GM21619 (cell line): ENCODE measurements at regions not wholly inside any gene's neighbourhood (a gene's known extent, or its start where the extent isn't known, plus 50 kb on each side); places are given as distances from the start of the nearest gene placed in this dataset.
"Not testable (repeated sequence)": the region's sequence is repeated elsewhere in the genome, so short reads cannot be mapped to it uniquely, and the experiment has no call there.

Source experiments
- ATAC-seq: cut with Tn5 transposase; IDR thresholded peaks from one replicate; pipeline ENCODE4 v1.9.1; 2021; ENCODE audit not compliant: unreplicated experiment

DNA sequence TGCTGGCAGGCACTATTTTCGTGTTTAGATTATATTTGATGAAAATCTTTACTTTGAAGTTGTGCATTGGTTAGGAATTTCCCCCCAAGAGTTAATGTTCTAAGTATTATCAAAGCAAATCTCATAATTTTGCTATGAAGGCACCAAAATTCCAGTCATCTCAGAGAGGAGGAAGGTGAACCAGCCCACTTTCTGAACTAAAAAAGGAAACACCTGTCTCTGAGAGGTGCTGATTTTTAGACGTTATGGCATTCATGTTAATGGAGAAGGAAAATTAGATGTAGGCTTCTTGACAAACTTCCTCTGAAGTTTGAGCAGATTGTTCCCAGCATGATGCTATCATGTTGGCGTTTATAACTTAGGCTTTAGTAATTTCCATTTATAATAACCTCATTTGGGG is 432.9 kb upstream of the ACTBL2 start:
- no peak for ATAC-seq

DNA sequence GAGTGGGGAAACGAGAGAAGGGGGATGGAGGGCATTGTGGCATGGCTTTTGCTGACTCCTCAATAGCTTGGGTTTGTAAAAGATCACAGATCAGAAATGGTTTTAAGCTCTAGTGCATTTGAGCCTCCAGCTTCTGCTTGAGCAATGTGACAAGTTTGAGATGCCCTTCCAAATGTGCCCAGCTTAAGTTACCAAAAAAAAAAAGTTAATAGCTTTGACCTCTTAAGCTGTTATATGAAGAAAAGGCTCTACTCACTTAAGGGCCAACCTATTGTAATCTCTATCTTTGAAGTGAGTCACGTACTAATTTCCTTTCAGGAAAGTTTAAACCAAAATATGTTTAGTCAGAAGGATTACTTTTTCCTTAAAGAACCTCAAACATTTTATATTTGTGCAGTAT is 428.8 kb upstream of the ACTBL2 start:
- no peak for ATAC-seq

DNA sequence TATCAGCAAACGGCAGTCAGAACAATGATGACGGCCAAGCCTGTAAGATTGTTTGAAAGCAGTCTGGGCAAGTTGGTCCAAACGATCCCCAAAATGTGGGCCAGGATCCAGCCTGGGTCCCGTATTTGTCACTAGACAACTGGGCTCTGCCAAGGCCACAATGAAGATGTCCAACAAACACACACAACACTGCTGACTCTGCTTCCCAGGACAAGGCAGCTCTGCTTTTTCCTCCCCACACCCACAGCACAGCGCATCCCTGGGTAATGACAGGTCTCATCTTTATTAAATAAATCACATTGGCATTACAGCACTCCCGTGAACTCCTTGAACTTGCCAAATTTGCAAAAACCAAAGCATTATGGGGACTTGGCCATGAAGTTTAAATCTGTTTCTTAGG is 424.1 kb upstream of the ACTBL2 start:
- ATAC-seq = no peak

DNA sequence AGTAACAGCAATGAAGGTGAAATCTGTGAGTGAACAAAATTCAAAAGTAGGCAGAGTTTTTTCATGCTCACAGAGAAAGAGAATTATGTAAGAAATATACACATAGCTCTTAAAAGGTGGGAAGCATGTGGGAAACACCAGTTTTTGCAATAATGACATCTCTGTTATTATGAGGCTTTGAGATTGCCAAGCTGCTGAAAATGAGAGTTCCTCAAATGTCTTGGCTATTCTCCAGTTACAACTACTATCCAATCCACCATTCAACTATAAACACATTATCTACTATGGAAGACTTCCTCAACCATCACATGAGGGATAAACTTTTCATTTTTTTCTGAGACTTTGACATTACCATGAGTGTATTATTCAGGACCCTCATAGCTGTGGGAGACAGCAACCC is 420.8 kb upstream of the ACTBL2 start:
- ATAC-seq = no peak

DNA sequence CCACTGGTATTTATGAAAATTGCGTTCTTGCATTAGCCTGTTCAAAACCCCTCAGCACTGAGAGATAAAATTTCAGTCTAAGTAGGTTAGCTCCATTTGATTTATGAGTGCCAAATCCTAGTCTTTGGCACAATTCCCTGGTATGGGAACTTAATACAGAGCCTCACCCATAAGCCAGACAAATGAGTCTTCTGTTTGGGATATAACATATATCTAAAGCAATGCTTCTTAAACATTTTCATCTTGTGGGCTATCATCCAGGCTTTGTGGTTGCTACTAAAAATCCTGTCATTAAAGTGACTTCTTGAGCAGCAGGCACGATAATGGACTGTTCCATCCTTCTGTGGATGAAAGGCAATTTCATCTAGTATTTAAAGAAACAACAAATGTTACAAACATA is 419.5 kb upstream of the ACTBL2 start:
- no peak for ATAC-seq

DNA sequence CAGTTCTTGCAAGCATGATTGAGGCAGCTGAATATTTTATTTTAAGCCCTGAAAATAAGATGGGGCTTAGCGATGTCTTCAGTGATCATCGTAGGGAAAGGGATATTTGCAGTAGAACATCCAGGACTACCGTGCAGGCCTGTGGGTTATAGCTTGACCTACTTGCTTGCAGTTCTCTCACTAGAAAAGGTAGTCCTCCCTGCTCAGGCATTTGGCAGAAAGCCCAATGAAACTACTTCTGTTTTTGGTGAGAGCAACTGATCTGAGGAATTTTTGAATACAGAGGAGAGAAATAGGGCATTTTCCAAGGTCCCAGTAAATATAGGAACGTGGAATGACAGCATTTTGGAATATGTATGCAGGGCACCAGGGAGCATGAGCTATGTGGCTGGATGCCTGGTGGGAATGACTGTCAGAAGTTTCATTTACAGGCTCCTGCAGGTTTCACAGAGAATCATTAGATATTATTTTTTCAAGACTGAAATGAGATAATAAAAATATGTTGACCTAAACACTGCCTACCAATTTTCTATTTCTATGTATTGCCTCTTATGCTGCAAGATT is 417.9 kb upstream of the ACTBL2 start:
- no peak for ATAC-seq

DNA sequence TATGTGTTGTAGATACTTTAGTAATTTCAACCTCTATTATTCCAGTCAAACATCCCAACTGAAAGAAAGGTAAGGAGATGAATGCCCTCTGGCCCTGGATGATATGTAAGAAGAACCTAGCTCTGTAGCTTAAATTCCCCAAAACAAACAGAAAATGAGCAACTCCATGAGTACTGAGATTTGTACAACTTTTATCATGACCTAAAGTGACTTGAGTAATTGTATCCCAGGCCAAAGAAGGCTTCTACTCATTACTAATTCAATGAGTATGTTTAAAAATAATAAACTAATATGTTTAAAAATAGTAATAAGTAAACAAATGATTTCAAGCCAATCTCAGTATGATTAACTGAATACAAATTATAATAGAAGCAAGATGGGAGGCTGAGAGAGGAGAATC is 414.0 kb upstream of the ACTBL2 start:
- ATAC-seq = no peak

DNA sequence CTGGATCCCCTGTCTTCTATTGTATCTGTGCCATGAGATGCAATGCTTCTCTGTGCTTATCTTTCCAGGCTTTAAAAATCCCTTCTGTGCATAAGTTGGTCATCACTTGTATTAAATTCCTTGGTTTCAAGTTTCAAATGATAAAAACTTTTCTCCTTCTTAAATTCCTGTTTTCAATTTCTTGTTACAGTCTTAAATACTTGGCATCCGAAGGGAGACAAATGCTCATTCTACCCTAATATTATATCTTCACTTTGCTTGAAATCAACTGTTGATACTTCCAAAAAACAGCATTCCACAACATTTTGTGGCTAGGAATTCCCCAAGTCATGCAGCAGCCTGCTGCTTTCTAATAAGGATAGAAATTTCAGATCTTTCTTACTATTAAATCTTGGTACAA is 413.2 kb upstream of the ACTBL2 start:
- no peak for ATAC-seq

DNA sequence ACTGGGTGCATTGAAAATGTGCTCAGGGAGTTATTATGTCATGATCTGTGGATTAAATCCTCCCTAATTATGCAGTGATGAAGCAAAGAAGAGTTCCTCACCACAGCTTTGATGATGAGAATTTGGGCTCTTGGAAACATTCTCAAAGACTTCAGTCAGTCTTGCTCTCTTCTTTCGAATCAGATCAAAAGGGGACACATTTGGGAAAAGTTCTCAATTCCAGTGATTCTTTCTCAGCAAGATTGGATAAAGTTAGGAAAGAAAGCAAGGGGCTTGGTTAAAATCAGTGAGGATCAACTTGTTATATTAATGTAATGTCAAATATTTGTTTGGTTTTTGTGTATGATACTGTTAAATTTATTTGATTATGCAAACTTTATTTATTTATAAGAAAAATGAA is 411.3 kb upstream of the ACTBL2 start:
- ATAC-seq = no peak

DNA sequence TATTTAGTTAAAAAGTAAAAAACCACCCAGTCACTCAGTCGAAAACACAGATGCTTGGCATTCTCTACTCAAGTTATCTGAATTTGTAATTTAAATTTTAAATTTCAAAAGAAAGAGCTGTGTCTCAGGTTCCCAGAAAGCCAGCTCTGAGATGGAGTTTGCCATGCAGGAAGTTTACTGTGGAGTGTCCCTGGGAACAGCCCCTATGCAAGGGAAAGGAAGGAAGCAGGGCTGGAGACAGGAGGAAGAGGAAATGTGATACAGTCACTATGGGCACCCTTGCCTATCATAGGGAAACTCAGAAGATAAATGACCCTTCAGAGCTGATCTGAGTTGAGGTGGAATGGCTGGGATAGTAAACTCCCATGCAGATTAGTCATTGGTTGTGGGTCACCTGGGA is 408.8 kb upstream of the ACTBL2 start:
- no peak for ATAC-seq

DNA sequence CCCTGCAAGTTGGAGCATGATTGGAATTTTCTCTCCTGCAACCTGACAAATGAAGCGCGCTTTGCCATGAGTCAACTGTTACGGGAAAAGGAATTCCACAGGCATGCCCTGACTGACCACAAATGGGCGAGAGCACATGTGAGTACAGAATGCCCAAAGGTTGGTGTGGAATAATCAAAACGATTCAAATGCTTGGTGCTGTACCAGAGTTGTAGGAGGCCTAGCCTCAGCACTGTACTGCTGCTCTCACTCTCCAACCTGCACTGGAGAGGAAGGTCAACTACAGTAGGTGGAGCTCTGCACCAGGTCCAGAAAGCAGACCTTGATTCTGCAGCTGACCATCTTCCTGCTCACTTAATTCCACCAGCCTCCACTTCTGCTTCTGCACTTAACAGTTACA is 406.9 kb upstream of the ACTBL2 start:
- no peak for ATAC-seq

DNA sequence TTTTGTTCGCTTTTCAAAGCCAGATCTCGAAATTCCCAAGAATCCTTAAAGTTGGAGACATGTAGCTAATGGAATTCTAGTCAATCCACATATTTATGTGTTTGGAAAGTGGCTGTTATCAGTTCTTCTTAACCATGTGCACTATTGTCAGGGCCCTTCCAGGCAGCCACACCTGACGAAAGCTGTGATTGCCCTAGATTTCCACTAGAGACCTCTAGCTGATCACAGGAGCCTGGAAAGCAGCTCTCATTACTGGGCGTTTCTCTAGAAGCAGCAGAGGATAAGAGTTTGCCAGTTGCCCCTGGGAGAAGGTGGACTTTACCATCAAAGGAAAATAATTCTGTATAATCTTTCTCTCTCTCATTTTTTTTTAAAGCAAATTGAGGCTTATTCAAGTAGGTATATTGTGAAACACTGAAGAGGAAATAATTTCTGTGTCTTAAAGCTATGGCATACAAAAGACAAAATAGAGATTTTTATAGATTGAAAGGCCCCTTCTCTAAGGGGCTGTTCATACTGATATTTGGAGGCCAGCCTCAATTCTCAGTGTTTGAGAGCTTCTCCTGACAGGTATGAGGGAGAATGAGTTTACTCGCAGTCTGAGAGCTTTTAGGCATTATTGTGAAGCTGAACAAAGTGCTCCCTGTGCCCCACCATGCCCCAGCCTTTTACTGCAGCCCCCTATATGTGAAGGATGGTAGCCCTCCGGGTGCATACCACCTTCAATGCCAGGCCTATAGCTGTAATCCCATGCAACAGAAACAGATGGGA is 405.4 kb upstream of the ACTBL2 start:
- ATAC-seq = no peak

DNA sequence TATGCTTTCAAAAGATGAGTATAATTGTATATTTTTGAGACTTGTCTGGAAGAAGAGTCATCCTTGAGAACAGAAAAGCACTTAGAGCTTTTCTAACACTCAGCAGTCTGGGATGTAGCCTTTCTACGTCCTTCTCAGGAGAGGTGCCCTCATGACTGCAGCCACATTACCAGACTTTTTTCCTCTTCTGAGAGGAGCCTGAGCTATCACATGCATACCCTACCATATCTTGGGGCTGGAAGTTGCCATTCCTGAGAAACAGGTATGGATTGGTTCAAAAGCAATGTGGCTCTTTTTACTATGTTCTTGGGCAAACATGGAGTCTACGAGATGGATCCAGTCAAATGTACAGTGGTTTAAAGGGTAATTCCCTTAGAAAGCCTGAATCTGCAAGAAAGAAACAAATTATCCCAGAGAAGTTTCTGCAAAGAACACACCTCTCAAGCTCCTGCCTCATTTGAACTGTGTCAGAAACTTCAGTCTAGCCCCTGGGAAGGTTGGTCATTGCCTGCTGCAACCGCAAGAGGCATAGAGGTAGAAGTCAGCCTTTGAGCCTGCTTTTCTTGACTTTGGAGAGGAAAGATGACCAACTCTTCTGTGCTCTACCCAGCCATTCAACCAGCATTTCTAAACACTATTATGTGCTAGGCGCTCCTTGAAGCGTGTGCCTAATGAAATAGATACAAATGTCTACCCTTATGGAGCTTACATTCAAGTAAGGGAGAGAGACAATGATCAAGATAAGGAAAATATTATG is 401.9 kb upstream of the ACTBL2 start:
- ATAC-seq = no peak

DNA sequence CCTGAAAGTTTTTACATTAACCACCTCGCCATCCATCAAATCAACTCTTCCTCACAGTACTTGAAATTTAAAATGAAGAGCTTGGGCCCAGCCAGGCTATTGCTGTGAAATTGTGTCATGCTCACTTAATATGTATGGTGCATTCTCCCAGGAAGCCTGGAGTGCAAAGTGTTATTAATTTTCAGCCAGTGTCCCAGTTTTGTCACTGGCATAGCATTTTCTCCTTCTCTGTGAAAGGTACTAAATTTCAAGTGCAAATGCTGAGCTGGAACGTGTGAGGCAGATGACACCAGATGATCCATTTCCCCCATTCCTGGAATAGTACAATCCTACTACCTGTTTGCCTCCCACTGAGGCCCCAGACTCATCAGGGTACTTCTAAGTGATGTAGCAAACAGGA is 397.6 kb upstream of the ACTBL2 start:
- ATAC-seq = no peak

DNA sequence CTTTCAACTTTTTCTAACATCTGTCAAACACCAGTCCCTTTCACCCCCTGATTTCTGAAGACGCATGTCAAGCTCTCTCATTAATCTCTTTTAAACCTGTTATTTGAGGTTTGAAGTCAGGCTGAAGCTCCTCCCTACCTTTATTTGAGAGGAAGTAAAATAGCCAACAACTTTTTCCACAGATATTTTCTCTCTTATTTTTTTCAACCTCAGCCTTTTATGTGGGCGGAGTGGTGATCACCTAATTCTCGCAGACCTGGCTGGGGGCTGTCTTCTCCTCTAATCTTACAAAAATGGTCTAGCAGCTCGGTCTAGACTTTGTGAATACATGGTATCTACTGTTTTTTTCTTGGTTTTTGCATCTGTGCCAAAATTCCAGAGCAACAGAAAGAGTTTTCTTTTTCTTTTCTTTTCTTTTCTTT is 395.7 kb upstream of the ACTBL2 start:
- no peak for ATAC-seq

DNA sequence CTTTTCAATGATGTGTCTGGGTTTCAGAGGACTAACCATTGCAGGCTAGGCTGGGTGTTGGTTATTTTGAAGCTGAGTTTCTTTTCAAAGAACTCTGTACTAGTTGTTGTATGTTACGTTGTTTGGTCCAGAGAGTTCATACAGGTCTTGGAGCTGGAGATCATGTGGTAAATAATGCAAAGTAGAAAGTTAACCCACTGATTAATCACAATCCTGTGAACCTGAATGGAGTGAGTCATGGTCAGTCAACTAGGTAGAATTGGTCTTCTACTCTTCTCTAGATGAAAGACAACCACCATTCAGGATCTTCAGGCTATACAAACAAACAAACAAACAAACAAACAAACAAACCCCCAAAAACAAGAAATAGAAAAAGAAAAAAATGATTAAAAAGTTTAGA is 388.9 kb upstream of the ACTBL2 start:
- ATAC-seq = no peak

DNA sequence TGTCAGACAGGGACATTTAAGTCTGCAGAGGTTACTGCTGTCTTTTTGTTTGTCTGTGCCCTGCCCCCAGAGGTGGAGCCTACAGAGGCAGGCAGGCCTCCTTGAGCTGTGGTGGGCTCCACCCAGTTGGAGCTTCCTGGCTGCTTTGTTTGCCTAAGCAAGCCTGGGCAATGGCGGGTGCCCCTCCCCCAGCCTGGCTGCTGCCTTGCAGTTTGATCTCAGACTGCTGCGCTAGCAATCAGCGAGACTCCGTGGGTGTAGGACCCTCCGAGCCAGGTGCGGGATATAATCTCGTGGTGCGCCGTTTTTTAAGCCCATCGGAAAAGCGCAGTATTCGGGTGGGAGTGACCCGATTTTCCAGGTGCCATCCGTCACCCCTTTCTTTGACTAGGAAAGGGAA is 387.7 kb upstream of the ACTBL2 start:
- ATAC-seq = not testable (repeated sequence)

DNA sequence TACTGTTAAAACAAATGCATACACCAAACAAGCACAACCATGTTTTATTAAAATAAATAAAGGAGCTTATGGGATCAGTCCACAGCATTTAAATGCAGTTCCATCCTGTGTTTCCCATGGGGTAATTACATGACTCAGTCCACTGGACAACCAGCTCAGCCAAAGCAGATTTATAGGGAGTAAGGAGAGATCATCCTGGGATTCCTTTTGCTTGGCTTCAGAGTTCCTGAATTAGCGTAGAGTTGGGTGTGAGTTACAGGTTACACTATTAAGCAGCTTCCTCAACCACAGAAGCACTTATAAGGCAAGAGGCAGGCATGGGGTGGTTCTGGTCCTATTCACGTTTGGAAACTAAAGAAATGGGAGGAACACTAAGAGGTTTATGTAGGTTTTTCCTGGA is 381.1 kb upstream of the ACTBL2 start:
- no peak for ATAC-seq

DNA sequence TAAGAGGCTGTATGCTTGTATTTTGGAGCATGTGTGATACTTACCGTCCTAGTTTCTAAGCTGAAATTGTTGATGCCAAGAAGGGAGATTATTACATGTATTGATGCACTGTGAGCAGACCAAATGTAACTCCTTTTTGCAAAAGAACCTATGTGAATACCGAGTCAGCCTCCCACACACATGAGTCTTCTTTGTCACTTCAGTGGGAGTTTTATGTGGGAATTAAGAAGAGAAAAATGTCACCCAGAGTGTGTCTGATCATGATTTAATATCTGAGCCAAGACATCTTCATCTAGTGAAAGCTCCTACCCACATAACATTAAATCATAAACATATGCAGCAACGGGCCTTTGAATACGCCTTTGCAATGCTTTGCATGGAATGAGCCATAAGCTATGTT is 380.3 kb upstream of the ACTBL2 start:
- ATAC-seq = no peak

DNA sequence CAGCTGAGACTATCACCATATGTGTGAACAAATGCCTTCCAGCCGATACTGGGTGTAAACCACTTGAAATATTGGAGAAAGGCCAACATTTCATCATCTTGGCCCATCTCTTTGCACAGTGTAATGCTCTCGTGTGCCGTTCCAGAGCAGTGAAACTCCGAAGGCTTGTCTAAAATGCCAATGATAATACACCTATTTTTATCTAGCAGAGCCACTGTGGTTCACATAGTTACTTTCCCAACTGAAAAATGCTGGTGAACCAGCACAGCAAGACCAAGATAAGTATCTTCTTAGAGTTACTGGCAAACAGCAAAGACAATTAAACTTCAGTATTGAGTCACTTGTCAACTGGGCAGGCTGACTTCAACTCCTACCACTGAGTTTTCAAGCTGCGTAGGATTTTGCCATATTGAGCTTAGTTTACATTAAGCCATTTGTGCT is 379.9 kb upstream of the ACTBL2 start:
- no peak for ATAC-seq

DNA sequence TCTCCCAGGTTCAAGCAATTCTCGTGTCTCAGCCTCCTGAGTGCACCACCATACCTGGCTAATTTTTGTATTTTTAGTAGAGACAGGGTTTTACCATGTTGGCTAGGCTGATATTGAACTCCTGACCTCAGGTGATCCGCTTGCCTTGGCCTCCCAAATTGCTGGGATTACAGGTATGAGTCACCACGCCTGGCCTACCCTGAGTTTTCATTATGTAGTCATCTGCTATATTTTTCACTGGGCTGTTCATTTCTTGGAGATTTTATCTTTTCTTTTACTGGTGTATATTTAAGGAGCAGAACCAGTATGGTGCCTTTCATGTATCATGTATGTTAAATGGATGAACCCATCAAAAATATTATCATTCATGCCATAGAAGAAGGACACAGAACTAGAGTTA is 377.0 kb upstream of the ACTBL2 start:
- ATAC-seq = no peak

DNA sequence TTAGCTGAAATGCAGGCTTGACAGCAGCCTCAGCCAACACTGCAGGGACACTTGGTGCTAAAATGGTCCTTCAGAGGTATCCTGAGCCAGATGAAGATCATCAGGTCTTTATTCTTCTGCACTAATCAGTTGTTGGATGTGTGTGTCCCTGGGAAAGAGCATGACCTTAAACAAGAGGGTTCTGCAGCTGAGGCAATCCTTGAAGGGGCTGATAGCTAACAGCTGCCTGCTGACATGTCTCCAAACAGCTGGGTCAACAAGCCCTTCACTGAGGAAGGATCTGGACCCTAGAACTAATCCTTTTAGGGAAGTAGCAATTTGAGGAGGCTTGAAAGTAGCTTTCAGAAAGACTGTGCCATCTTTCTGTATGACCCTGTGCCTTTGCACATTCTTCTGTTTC is 376.3 kb upstream of the ACTBL2 start:
- ATAC-seq = no peak
